GM19328 (cell line): ENCODE measurements at regions not wholly inside any gene's neighbourhood (a gene's known extent, or its start where the extent isn't known, plus 50 kb on each side); places are given as distances from the start of the nearest gene placed in this dataset.

Experiments used
- ATAC-seq: cut with Tn5 transposase; IDR thresholded peaks from one replicate; pipeline ENCODE4 v1.9.1; 2021; ENCODE audit warnings: mild to moderate bottlenecking, moderate library complexity; ENCODE audit not compliant: unreplicated experiment

DNA sequence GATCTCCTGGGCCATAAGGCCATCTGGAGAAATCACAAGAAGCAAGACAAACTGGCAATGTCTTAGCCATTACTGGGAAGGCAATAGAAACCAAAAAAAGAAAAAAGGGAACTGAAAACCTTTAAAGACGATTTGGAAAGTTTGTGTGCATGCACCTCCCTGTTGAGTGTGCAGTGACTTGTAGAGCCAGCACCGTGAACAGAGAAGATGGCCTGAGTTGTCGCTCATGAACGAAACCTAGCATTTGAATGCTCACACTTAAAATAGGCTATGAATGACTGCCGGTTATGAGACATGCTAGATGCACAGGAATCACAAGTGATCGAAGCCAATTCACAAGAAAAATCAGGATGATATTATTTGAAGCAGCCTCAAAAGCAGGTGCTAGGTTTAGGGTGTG is 151.3 kb upstream of the ADO start:
- peak; percentile 72 for ATAC-seq

DNA sequence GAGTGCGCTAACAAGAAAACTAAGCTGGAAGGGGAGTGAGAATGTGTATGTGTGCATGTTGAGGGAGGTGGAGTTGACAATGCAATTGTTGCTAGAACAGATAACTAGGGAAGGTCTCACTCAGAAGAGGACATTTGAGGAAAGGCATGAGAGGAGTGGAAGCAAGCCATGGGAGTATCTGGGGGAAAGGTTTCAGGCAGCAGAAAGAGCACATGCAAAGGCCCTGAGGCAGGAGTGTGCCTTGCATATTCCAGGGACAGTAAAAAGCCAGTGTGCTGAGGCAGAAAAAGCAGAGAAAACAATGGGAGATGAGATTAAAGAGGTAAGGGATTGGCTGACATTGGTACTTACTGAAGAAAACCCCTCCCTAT is 149.6 kb upstream of the ADO start:
- no peak for ATAC-seq

- ATAC-seq, result peak; percentile 84
These were observed 149.1 kb upstream of the ADO start for GRCh38 chr10:62655337-62655994.

- no peak for ATAC-seq
These were observed 147.2 kb upstream of the ADO start for GRCh38 chr10:62657244-62657835.

GRCh38 chr10:62658516-62658915 is 146.0 kb upstream of the ADO start:
- ATAC-seq, result no peak

- ATAC-seq, result no peak
These were observed 143.4 kb upstream of the ADO start for GRCh38 chr10:62661143-62661542.

GRCh38 chr10:62662486-62662885 is 142.0 kb upstream of the ADO start:
- no peak for ATAC-seq

DNA sequence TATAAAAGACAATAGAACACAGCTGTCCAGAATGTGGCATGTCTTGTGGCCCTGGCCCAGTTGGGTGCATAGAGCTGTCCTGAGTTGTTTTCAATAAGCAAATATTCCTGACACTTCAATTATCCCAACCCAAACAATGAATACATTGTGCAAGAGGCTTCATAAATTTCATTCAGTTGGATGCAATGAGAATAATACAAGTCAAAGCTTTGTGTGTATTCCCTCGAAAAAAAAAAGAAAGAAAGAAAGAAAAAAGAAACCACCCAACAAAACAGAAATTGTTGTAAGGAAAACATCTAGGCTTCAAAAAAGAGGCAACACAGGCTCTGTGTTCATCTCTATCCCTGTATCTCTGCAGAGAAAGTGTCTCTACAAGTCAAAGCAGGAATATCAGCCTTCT is 138.7 kb upstream of the ADO start:
- no peak for ATAC-seq

GRCh38 chr10:62666275-62666674 is 138.2 kb upstream of the ADO start:
- no peak for ATAC-seq

GRCh38 chr10:62669341-62669740 is 135.2 kb upstream of the ADO start:
- no peak for ATAC-seq

DNA sequence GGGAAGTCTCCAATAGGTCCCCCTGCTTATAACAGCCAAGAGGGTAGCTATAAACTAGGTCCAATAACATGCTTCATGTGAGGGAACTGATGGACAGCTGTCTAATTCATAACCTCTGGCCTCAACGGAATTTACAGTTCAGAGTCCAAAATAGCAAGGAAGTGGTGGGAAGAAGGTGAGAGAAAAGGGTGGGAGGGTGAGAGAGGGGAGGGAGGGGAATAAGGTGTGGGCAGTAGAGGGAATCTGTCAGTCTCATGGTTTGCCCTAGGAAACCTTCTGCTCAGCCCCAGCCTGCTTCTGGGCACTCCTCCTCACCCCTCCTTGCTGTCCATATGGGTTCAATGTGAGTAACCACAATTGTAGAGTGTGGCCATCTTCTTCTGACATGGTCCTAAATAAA is 133.4 kb upstream of the ADO start:
- ATAC-seq, result no peak

DNA sequence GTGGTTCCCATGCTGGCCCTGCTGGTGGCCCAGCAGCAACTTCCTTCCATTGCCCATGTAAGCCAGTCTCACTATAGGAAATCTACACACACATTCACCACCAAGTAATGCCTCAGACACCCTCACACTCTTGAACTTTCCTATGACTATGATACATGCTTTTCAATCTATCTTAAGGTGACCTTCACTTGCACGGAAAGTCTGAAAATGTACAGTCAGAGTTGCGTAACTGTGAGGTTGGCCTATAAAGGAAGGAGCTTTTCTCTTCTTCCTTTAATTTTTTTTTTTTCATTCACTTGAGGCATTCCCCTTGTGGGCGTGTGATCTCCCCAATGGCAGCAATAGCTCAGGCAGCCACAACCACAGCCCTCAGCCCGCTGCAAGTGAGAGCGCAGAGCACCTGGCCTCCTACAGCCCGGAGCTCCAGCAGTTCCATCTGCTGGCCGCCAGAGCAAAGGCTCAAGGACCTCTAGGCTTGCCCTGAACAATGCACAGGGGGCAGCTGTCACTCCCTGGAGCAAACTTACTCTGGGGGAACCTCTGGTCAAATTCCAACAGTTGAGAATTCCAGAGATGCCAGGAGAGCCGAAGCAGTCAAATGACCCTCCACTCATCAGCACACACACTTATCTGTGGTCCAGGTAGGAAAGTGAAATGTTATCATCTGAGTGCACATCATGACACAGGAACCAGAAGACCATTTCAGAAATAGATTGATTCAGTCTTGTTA is 123.1 kb upstream of the ADO start:
- peak; percentile 96 for ATAC-seq

DNA sequence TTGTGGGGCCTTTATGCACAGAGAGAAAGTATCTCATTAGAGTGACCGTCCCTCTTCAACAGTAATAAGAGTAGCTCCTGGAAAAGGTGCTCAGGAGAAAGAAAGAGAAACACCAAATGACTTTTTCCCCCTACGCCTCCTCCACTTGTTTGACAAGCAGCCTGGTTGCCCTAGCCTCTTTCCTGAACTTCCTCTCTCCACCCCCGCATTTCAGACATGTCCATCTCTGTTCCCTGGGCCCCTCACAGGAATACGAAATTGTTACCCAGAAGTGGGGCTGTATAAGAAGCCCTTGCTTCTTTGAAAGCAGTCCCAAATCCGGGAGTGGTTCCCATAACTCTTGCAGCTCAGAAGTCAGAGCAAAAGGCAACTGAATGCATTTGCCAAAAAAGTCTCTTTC is 119.6 kb upstream of the ADO start:
- ATAC-seq, result no peak

DNA sequence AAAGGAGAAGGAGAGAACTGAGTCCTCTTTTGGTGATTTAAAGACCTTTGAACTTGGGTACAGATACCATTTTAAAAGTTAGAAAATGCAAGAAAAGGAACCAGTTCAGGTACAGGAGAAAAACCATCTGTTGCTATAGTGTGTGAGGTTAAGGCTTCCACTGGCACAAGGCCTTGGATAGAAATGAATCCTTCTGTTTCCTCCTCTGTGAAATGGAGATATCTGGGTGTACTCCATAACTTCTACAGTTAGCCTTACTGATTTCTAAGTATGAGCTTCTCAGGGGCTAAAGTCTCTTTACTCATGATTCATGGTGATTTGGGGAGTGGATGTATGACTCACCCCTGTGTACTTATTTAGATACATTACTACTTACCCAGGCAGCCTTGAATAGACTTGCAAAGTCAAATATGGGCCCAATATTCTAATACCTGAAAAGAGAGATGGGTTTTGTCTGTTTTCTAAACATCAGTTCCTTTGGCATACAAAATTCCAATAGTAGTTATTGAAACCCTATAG is 117.2 kb upstream of the ADO start:
- no peak for ATAC-seq

DNA sequence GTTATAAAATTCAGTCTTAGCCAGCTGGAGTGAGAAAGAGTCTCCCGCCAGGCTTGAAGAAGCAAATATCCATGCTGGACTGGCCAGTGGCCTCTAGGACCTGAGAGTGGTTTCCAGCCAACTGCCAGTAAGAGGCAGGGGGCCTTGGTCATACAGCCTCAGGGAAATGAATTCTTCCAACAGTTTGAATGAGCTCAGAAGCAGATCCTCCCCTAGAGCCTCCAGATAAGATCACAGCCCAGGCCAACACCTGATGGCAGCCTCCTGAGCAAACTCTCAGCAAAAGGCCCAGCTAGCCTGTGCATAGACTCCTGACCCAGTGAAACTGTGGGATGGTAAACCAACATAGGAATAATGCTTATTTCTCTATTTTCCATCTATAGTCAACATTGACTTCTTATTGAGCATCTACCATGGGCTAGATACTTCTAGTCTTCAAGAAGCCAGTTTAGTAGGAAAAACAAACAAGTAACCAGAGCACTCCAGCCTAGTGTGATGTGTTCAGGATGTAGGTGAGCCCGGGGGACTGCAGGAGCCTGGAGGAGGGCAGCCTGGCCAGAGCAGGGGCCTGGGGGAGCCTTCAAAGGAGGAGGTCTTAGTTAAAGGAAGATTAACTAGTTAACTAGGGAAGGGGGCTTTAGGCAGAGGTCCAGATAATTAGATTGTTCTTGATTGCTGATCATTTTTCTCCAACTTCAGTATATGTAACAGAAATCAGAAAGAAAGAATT is 115.4 kb upstream of the ADO start:
- ATAC-seq, result no peak

GRCh38 chr10:62689712-62690111 is 114.8 kb upstream of the ADO start:
- ATAC-seq, result no peak

- ATAC-seq, result no peak
These were observed 113.8 kb upstream of the ADO start for GRCh38 chr10:62690703-62691102.

GRCh38 chr10:62691336-62691735 is 113.2 kb upstream of the ADO start:
- ATAC-seq, result no peak

GRCh38 chr10:62692085-62692484 is 112.4 kb upstream of the ADO start:
- ATAC-seq, result no peak

DNA sequence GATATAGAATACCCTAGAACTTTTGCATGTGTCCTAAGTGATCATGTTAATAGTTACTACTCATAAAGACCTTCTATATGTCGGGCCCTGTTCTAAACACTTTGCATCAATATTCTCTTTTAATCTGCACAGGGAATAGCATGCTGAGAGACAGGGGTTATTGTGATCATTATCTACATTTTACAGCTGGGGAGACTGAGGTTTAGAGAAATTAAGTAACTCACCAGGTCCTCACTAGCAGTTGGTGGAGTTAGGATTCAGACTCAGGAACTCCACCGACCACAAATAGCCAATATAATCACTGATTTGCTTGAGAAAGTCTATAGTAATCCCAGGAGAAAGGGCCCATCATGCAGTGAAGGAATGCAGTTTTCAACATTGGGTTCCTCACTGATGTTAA is 111.2 kb upstream of the ADO start:
- ATAC-seq, result no peak

- ATAC-seq, result no peak
These were observed 109.9 kb upstream of the ADO start for GRCh38 chr10:62694537-62695126.
